Peyer's patch (tissue), 4 donors: ENCODE measurements at regions not wholly inside any gene's neighbourhood (a gene's known extent, or its start where the extent isn't known, plus 50 kb on each side); places are given as distances from the start of the nearest gene placed in this dataset.

Experiments used
- POLR2A ChIP-seq, 2 donors: fragments of 450-650 bp; IDR thresholded peaks; one replicate each; pipeline ENCODE4 v1.5.1; 2017; ENCODE audit warnings: antibody characterized with exemption in 2 of 2, mild to moderate bottlenecking in 2 of 2, moderate library complexity in 2 of 2
- TF ChIP-seq, protein P1 (sequence below), 6 experiments: fragments of 450-650 bp in 4 of 6; fragments of 200-600 bp in 2 of 6; sonication (generic) in 1 of 6; IDR thresholded peaks; one replicate each; pipeline ENCODE4 v1.5.1; 2017 to 2019; ENCODE audit warnings: antibody characterized with exemption in 6 of 6, mild to moderate bottlenecking in 3 of 6, moderate library complexity in 1 of 6

DNA sequence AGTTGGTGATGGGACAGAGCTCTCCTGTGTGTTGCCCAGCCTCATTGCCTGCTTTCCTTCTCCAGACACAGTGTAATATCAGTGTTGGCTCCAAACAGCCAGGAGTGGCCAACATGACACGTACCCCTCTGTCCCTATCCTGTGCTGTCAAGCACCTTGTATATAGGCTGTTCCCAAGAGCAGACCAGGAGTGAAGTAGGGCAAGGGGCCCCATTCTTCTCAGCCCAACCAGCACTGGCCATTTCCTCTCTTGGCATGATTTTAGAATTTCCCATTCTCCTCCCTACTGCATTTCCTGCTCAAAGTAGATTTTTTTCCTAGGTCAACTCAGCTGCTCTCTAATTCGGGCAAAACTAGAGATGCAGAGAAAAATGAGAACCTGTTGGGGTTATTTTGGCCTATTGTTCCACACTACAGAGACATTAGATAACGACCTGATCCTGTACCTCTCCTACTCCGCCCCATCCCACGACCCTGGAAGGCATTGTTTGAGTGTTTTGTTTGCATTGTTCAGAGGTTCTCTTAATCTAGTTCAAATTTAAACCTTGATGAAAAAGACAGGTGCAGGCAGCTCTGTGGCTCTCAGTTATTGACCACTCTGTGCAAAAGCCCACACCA, 95.6 kb downstream of the RASSF10 start:
- TF ChIP-seq POLR2A (IDR thresholded peaks at IDR 0.05) = no peak
- TF ChIP-seq, protein P1, sequence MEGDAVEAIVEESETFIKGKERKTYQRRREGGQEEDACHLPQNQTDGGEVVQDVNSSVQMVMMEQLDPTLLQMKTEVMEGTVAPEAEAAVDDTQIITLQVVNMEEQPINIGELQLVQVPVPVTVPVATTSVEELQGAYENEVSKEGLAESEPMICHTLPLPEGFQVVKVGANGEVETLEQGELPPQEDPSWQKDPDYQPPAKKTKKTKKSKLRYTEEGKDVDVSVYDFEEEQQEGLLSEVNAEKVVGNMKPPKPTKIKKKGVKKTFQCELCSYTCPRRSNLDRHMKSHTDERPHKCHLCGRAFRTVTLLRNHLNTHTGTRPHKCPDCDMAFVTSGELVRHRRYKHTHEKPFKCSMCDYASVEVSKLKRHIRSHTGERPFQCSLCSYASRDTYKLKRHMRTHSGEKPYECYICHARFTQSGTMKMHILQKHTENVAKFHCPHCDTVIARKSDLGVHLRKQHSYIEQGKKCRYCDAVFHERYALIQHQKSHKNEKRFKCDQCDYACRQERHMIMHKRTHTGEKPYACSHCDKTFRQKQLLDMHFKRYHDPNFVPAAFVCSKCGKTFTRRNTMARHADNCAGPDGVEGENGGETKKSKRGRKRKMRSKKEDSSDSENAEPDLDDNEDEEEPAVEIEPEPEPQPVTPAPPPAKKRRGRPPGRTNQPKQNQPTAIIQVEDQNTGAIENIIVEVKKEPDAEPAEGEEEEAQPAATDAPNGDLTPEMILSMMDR (IDR thresholded peaks at IDR 0.05) = no peak
